ENCODE measurements at regions not wholly inside any gene's neighbourhood (a gene's known extent, or its start where the extent isn't known, plus 50 kb on each side); places are given as distances from the start of the nearest gene placed in this dataset.

DNA sequence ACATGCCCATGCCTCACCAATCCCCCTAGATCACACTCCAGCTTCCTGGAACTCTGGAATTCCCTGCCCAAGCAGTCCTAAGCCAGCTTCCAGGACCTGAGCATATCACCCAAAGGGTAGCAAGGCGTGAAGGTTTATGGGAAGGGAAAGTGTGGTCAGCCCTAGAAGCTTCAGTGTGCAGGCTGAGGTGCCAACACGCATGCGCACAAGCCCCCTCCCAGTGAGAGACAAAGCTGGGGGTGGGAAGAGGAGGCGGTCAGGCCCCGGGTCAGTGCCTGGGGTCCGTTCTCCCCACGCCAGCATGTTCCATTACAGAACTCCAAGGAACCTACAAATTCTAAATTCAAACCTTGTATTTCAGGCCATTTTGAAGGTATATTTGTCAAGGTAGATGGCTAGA is 103.6 kb upstream of the C7orf33 start:
- no peak for DNase-seq (ENCODE audit: low read depth in 1 of 2, low spot score in 1 of 2)
- H3K27me3 ChIP-seq: no peaks in the 10 kb centered on the region
- no peak overlapping the region for H3K27ac ChIP-seq
- no peaks in the 10 kb centered on the region for H3K9me3 ChIP-seq (ENCODE audit: low read depth)
- no peaks in the 10 kb centered on the region for H3K36me3 ChIP-seq
- no peak overlapping the region for H3K4me3 ChIP-seq
- TF ChIP-seq, protein P1, sequence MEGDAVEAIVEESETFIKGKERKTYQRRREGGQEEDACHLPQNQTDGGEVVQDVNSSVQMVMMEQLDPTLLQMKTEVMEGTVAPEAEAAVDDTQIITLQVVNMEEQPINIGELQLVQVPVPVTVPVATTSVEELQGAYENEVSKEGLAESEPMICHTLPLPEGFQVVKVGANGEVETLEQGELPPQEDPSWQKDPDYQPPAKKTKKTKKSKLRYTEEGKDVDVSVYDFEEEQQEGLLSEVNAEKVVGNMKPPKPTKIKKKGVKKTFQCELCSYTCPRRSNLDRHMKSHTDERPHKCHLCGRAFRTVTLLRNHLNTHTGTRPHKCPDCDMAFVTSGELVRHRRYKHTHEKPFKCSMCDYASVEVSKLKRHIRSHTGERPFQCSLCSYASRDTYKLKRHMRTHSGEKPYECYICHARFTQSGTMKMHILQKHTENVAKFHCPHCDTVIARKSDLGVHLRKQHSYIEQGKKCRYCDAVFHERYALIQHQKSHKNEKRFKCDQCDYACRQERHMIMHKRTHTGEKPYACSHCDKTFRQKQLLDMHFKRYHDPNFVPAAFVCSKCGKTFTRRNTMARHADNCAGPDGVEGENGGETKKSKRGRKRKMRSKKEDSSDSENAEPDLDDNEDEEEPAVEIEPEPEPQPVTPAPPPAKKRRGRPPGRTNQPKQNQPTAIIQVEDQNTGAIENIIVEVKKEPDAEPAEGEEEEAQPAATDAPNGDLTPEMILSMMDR (IDR thresholded peaks at IDR 0.05; ENCODE audit: low read depth, low read length): no peak
- no peaks in the 10 kb centered on the region for H3K4me1 ChIP-seq (ENCODE audit: low read depth)

DNA sequence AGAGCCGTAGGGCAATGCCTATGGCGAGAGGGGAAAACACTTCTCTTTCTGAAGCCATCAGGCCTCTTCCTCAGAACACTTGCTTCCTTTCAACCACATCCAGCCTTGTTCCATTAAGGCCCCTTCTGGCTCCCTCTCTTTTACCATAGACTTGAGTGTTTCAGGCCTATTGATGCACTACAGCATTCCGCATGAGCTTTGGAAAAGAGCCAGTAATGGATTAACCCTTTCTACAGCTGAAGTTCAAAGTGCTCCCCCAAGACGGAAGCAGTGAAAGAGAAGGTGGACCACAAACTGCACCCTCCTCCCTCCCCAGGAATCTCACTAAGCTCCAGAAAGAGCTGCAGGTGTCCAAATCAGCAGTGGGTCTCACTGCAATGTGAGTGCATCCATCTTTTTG is 102.7 kb upstream of the C7orf33 start:
- no peaks in the 10 kb centered on the region for H3K36me3 ChIP-seq
- DNase-seq (ENCODE audit: low read depth in 1 of 2, low spot score in 1 of 2): no peak
- no peaks in the 10 kb centered on the region for H3K9me3 ChIP-seq (ENCODE audit: low read depth)
- no peaks in the 10 kb centered on the region for H3K27me3 ChIP-seq
- no peak overlapping the region for H3K4me3 ChIP-seq
- H3K4me1 ChIP-seq (ENCODE audit: low read depth): no peaks in the 10 kb centered on the region
- TF ChIP-seq, protein P1 (IDR thresholded peaks at IDR 0.05; ENCODE audit: low read depth, low read length): no peak
- no peak overlapping the region for H3K27ac ChIP-seq

DNA sequence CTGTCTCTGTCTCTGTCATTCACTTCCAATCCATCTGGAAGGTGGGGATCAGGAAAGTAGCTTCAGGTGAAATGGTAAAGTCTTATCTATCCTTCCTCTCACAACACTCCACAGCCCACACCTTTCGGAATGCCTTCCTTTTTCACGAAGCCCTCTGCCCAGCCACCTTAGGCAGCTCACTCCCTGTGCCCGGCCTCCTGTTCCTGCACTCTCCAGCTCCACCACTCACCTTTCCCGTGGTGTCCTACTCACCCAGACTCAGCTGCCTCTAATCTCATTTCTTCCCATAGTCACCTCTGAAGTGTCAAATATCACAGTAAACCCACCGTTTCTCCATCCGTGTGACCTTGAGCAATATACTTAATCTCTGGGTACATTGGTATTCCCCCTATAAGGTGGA is 100.9 kb upstream of the C7orf33 start:
- no peak for DNase-seq (ENCODE audit: low read depth in 1 of 2, low spot score in 1 of 2)
- Histone ChIP-seq H3K36me3 (no peaks in the 10 kb centered on the region), H3K27me3 (no peaks in the 10 kb centered on the region), H3K4me3 (no peak overlapping the region), H3K27ac (no peak overlapping the region), H3K4me1 (ENCODE audit: low read depth) (no peaks in the 10 kb centered on the region), H3K9me3 (ENCODE audit: low read depth) (no peaks in the 10 kb centered on the region)
- TF ChIP-seq, protein P1 (IDR thresholded peaks at IDR 0.05; ENCODE audit: low read depth, low read length): no peak

DNA sequence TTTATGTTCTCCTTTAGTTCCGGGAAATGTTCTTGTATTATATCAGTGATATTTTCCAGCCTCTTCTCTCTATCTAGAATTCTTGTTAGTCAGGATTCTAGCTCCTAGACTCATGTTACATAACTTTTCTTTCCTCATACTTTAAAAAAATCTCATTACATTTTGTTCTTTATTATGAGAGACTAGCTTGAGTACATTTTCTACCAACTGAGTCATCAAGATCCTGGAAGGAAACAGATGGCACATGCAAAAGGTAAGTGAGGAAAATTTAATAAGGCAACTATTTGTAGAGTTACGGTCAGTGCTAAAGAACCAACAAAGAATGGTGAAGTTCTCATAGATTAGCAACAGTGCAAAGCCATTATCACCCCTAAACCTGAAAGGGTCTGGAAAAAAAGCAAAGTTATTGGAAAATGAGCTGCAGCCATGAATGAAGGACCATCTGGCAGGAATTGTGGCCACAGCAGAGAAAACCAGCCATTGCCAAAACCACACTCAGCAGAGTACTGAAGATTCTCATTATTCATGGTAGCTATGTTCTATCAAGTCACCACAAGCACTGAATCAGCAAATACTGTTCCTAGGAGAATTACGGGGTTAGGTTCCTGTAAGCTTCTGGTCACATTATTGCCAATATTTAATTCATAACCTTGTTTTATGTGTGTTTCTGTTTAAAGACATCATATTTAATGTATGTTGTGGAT is 98.3 kb upstream of the C7orf33 start:
- DNase-seq (ENCODE audit: low read depth in 1 of 2, low spot score in 1 of 2): peak in 1 of 2 donors; percentile 3
- TF ChIP-seq, protein P1 (IDR thresholded peaks at IDR 0.05; ENCODE audit: low read depth, low read length): no peak
- Histone ChIP-seq H3K36me3 (no peaks in the 10 kb centered on the region), H3K27me3 (no peaks in the 10 kb centered on the region), H3K9me3 (ENCODE audit: low read depth) (no peaks in the 10 kb centered on the region), H3K27ac (no peak overlapping the region), H3K4me1 (ENCODE audit: low read depth) (no peaks in the 10 kb centered on the region), H3K4me3 (no peak overlapping the region)

DNA sequence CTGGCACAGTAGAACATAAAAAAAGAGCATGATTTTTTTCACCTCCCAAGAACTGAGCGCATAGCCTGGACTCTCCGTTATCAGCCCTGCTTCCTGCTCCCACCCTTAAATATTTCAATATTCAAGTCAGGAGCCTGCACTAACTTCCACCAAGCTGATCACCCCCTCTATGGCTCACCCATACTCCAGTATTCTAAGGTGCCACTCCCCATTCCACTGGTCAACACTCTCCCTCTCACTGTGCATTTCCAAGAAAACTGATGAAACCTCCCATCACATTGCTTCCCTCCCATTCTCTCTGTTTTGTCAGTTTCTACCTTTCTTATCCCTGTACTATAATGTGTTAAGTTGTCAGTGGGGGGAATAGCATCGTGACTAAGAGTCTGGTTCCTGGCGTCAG is 95.0 kb upstream of the C7orf33 start:
- H3K27ac ChIP-seq: no peak overlapping the region
- H3K36me3 ChIP-seq: no peaks in the 10 kb centered on the region
- no peaks in the 10 kb centered on the region for H3K4me1 ChIP-seq (ENCODE audit: low read depth)
- no peak for DNase-seq (ENCODE audit: low read depth in 1 of 2, low spot score in 1 of 2)
- H3K9me3 ChIP-seq (ENCODE audit: low read depth): no peaks in the 10 kb centered on the region
- H3K4me3 ChIP-seq: no peak overlapping the region
- TF ChIP-seq, protein P1 (IDR thresholded peaks at IDR 0.05; ENCODE audit: low read depth, low read length): no peak
- H3K27me3 ChIP-seq: no peaks in the 10 kb centered on the region

Measured in cardiac muscle cell (in vitro differentiated cells and primary cell).